ENCODE measurements at regions not wholly inside any gene's neighbourhood (a gene's known extent, or its start where the extent isn't known, plus 50 kb on each side); places are given as distances from the start of the nearest gene placed in this dataset.

GRCh38 chr6:47419621-47420020, 58.0 kb upstream of the CD2AP start:
- H3K4me3 Mint-ChIP-seq, result no peak overlapping the region
- no peaks in the 10 kb centered on the region for H3K36me3 Mint-ChIP-seq (ENCODE audit: low read depth)
- no peak for DNase-seq
- Histone ChIP-seq H3K4me1 (ENCODE audit: control insufficient read depth, insufficient read depth, low read length) (peaks cover 3% of the 10 kb centered on the region), H3K36me3 (ENCODE audit: control insufficient read depth, insufficient read depth, low read length) (no peaks in the 10 kb centered on the region), H3K9ac (ENCODE audit: extremely low read depth, low read length, poor library complexity, severe bottlenecking) (no peak overlapping the region), H3K4me3 (ENCODE audit: low read length) (no peak overlapping the region), H3K27me3 (ENCODE audit: control insufficient read depth, insufficient read depth, low read length, poor library complexity, severe bottlenecking) (no peaks in the 10 kb centered on the region), H3K27ac (ENCODE audit: low read depth, low read length) (no peak overlapping the region), H3K9me3 (ENCODE audit: control insufficient read depth, low read length) (no peaks in the 10 kb centered on the region)
- TF ChIP-seq CTCF (conservative IDR thresholded peaks at IDR 0.05), result no peak
- no peak overlapping the region for H3K27ac Mint-ChIP-seq
- no peaks in the 10 kb centered on the region for H3K27me3 Mint-ChIP-seq (ENCODE audit: insufficient read depth)
- H3K9me3 Mint-ChIP-seq, result no peaks in the 10 kb centered on the region
- H3K4me1 Mint-ChIP-seq, result peaks cover 8% of the 10 kb centered on the region

- Mint-ChIP-seq H3K9me3 (no peaks in the 10 kb centered on the region), H3K4me1 (peaks cover 2% of the 10 kb centered on the region), H3K27ac (no peak overlapping the region), H3K4me3 (no peak overlapping the region), H3K27me3 (ENCODE audit: insufficient read depth) (no peaks in the 10 kb centered on the region), H3K36me3 (ENCODE audit: low read depth) (no peaks in the 10 kb centered on the region)
- Histone ChIP-seq H3K36me3 (ENCODE audit: control insufficient read depth, insufficient read depth, low read length) (no peaks in the 10 kb centered on the region), H3K4me1 (ENCODE audit: control insufficient read depth, insufficient read depth, low read length) (peaks cover 3% of the 10 kb centered on the region), H3K9ac (ENCODE audit: extremely low read depth, low read length, poor library complexity, severe bottlenecking) (no peak overlapping the region), H3K27me3 (ENCODE audit: control insufficient read depth, insufficient read depth, low read length, poor library complexity, severe bottlenecking) (no peaks in the 10 kb centered on the region), H3K4me3 (ENCODE audit: low read length) (no peak overlapping the region), H3K27ac (ENCODE audit: low read depth, low read length) (no peak overlapping the region), H3K9me3 (ENCODE audit: control insufficient read depth, low read length) (no peaks in the 10 kb centered on the region)
- WGBS, 2 experiments (ENCODE audit: insufficient coverage in 1 of 2, insufficient read length in 1 of 2), result 84 to 89% methylated on average over 3 to 4 of the region's 5 CpGs
- DNase-seq, result no peak
- TF ChIP-seq CTCF (conservative IDR thresholded peaks at IDR 0.05), result no peak
Measured at GRCh38 chr6:47420394-47421371, 56.9 kb upstream of the CD2AP start.

GRCh38 chr6:47423079-47423478, 54.5 kb upstream of the CD2AP start:
- Histone ChIP-seq H3K4me3 (ENCODE audit: low read length) (no peak overlapping the region), H3K9ac (ENCODE audit: extremely low read depth, low read length, poor library complexity, severe bottlenecking) (no peak overlapping the region), H3K27me3 (ENCODE audit: control insufficient read depth, insufficient read depth, low read length, poor library complexity, severe bottlenecking) (no peaks in the 10 kb centered on the region), H3K4me1 (ENCODE audit: control insufficient read depth, insufficient read depth, low read length) (peaks cover 3% of the 10 kb centered on the region), H3K9me3 (ENCODE audit: control insufficient read depth, low read length) (no peaks in the 10 kb centered on the region), H3K36me3 (ENCODE audit: control insufficient read depth, insufficient read depth, low read length) (no peaks in the 10 kb centered on the region), H3K27ac (ENCODE audit: low read depth, low read length) (no peak overlapping the region)
- H3K4me1 Mint-ChIP-seq, result peaks cover 2% of the 10 kb centered on the region
- H3K4me3 Mint-ChIP-seq, result no peak overlapping the region
- no peaks in the 10 kb centered on the region for H3K27me3 Mint-ChIP-seq (ENCODE audit: insufficient read depth)
- no peak overlapping the region for H3K27ac Mint-ChIP-seq
- H3K36me3 Mint-ChIP-seq (ENCODE audit: low read depth), result no peaks in the 10 kb centered on the region
- peaks cover 12% of the 10 kb centered on the region for H3K9me3 Mint-ChIP-seq
- DNase-seq, result no peak
- TF ChIP-seq CTCF (conservative IDR thresholded peaks at IDR 0.05), result no peak
